HG03469 (cell line): ENCODE measurements at regions not wholly inside any gene's neighbourhood (a gene's known extent, or its start where the extent isn't known, plus 50 kb on each side); places are given as distances from the start of the nearest gene placed in this dataset.

Source experiments
- ATAC-seq: cut with Tn5 transposase; IDR thresholded peaks from one replicate; pipeline ENCODE4 v1.9.1; 2021; ENCODE audit warnings: mild to moderate bottlenecking, moderate library complexity, moderate number of reproducible peaks; ENCODE audit not compliant: unreplicated experiment

GRCh38 chr7:46486256-46487206 is 565.5 kb upstream of the IGFBP3 start:
- no peak for ATAC-seq

- ATAC-seq, result no peak
Observed at GRCh38 chr7:46485481-46486065, 564.5 kb upstream of the IGFBP3 start.

- no peak for ATAC-seq
Observed at GRCh38 chr7:46484906-46485305, 563.8 kb upstream of the IGFBP3 start.

- ATAC-seq, result no peak
Observed at GRCh38 chr7:46480619-46481018, 559.5 kb upstream of the IGFBP3 start.

GRCh38 chr7:46479680-46480079 is 558.6 kb upstream of the IGFBP3 start:
- ATAC-seq, result no peak

- no peak for ATAC-seq
Observed at GRCh38 chr7:46478046-46478445, 557.0 kb upstream of the IGFBP3 start.

- no peak for ATAC-seq
Observed at GRCh38 chr7:46468753-46469356, 547.8 kb upstream of the IGFBP3 start.

- no peak for ATAC-seq
Observed at GRCh38 chr7:46463170-46463569, 542.1 kb upstream of the IGFBP3 start.

GRCh38 chr7:46461334-46461777 is 540.3 kb upstream of the IGFBP3 start:
- no peak for ATAC-seq

GRCh38 chr7:46459942-46460341 is 538.9 kb upstream of the IGFBP3 start:
- no peak for ATAC-seq

GRCh38 chr7:46454816-46455215 is 533.7 kb upstream of the IGFBP3 start:
- no peak for ATAC-seq

GRCh38 chr7:46452561-46453135 is 531.6 kb upstream of the IGFBP3 start:
- ATAC-seq, result no peak

GRCh38 chr7:46451846-46452245 is 530.8 kb upstream of the IGFBP3 start:
- no peak for ATAC-seq

GRCh38 chr7:46450886-46451285 is 529.8 kb upstream of the IGFBP3 start:
- ATAC-seq, result no peak

- no peak for ATAC-seq
Observed at GRCh38 chr7:46450425-46450824, 529.4 kb upstream of the IGFBP3 start.

GRCh38 chr7:46449743-46450142 is 528.7 kb upstream of the IGFBP3 start:
- no peak for ATAC-seq

- ATAC-seq, result no peak
Observed at GRCh38 chr7:46448478-46448877, 527.4 kb upstream of the IGFBP3 start.

- ATAC-seq, result no peak
Observed at GRCh38 chr7:46446151-46446550, 525.1 kb upstream of the IGFBP3 start.

GRCh38 chr7:46444256-46444655 is 523.2 kb upstream of the IGFBP3 start:
- ATAC-seq, result no peak

- ATAC-seq, result no peak
Observed at GRCh38 chr7:46440186-46440585, 519.1 kb upstream of the IGFBP3 start.

- ATAC-seq, result no peak
Observed at GRCh38 chr7:46432708-46433107, 511.6 kb upstream of the IGFBP3 start.
